Left lobe of liver (tissue), 2 donors: ENCODE measurements at regions not wholly inside any gene's neighbourhood (a gene's known extent, or its start where the extent isn't known, plus 50 kb on each side); places are given as distances from the start of the nearest gene placed in this dataset.

Experiments
- ATAC-seq: fragments of 200-7000 bp; cut with Tn5 transposase; one replicate; pipeline ENCODE4 v1.9.1; 2020; ENCODE audit warnings: mild to moderate bottlenecking, moderate library complexity
- DNase-seq: peaks from one replicate; pipeline ENCODE4 v3.0.0-alpha.2; 2020; ENCODE audit warnings: low spot score
- donor health status: DM: no; HTN: no; CAD: no; lungs with moderate emphysema.
- donor health status: DM: no; HTN: yes; CAD: no.

GRCh38 chr18:45412577-45412976 is 202.7 kb upstream of the SLC14A2 start:
- ATAC-seq (no peak), DNase-seq (no peak)

- DNase-seq, result no peak
- no peak for ATAC-seq
Observed at GRCh38 chr18:45413180-45413836, 202.0 kb upstream of the SLC14A2 start.

- DNase-seq, result no peak
- ATAC-seq, result no peak
Observed at GRCh38 chr18:45415614-45416013, 199.7 kb upstream of the SLC14A2 start.

GRCh38 chr18:45416168-45416567 is 199.1 kb upstream of the SLC14A2 start:
- no peak for ATAC-seq
- no peak for DNase-seq

GRCh38 chr18:45417392-45417791 is 197.9 kb upstream of the SLC14A2 start:
- ATAC-seq (no peak), DNase-seq (no peak)

- ATAC-seq (no peak), DNase-seq (no peak)
Observed at GRCh38 chr18:45423659-45424058, 191.6 kb upstream of the SLC14A2 start.

GRCh38 chr18:45430041-45430440 is 185.2 kb upstream of the SLC14A2 start:
- DNase-seq, result no peak
- no peak for ATAC-seq

- ATAC-seq (no peak), DNase-seq (no peak)
Observed at GRCh38 chr18:45435810-45436209, 179.5 kb upstream of the SLC14A2 start.

GRCh38 chr18:45437366-45437765 is 177.9 kb upstream of the SLC14A2 start:
- ATAC-seq, result no peak
- DNase-seq, result no peak

- ATAC-seq (no peak), DNase-seq (no peak)
Observed at GRCh38 chr18:45439851-45440645, 175.2 kb upstream of the SLC14A2 start.

- DNase-seq (no peak), ATAC-seq (peak; percentile 48)
Observed at GRCh38 chr18:45441110-45441847, 174.0 kb upstream of the SLC14A2 start.

- ATAC-seq (no peak), DNase-seq (no peak)
Observed at GRCh38 chr18:45444040-45444439, 171.2 kb upstream of the SLC14A2 start.

GRCh38 chr18:45447355-45448265 is 167.7 kb upstream of the SLC14A2 start:
- no peak for DNase-seq
- ATAC-seq, result no peak

GRCh38 chr18:45448871-45449270 is 166.4 kb upstream of the SLC14A2 start:
- ATAC-seq (no peak), DNase-seq (no peak)

GRCh38 chr18:45449418-45450227 is 165.7 kb upstream of the SLC14A2 start:
- DNase-seq (no peak), ATAC-seq (no peak)

- no peak for ATAC-seq
Observed at GRCh38 chr18:45456090-45457021, 158.9 kb upstream of the SLC14A2 start.

GRCh38 chr18:45458033-45458432 is 157.2 kb upstream of the SLC14A2 start:
- ATAC-seq, result no peak
- DNase-seq, result no peak

More at GRCh38 chr18:45456090-45457021, 158.9 kb upstream of the SLC14A2 start:
- no peak for DNase-seq

GRCh38 chr18:45462179-45462578 is 153.1 kb upstream of the SLC14A2 start:
- DNase-seq (no peak), ATAC-seq (no peak)

- ATAC-seq (no peak), DNase-seq (no peak)
Observed at GRCh38 chr18:45463451-45463850, 151.8 kb upstream of the SLC14A2 start.
